GM23248 (cell line): ENCODE measurements at regions not wholly inside any gene's neighbourhood (a gene's known extent, or its start where the extent isn't known, plus 50 kb on each side); places are given as distances from the start of the nearest gene placed in this dataset.

Source experiments
- DNase-seq: peaks from one replicate; pipeline ENCODE4 v3.0.0-alpha.2; 2015
- H2AFZ ChIP-seq: fragments of 200-600 bp; sonication (generic); 2 replicates; pipeline ENCODE4 v1.6.1; 2016; ENCODE audit warnings: antibody characterized with exemption
- H3F3A ChIP-seq: fragments of 200-600 bp; sonication (generic); 2 replicates; pipeline ENCODE4 v1.6.1; 2016; ENCODE audit warnings: mild to moderate bottlenecking, antibody characterized with exemption, mixed run types; ENCODE audit not compliant: insufficient read depth
- H3K27ac ChIP-seq: fragments of 200-600 bp; sonication (generic); 2 replicates; pipeline ENCODE4 v1.5.1; 2016; ENCODE audit warnings: mild to moderate bottlenecking
- H3K27me3 ChIP-seq: fragments of 200-600 bp; sonication (generic); replicated peaks from 2 replicates; pipeline ENCODE4 v1.6.1; 2016; ENCODE audit warnings: mild to moderate bottlenecking; ENCODE audit not compliant: insufficient read depth
- H3K36me3 ChIP-seq: fragments of 200-600 bp; sonication (generic); 2 replicates; pipeline ENCODE4 v1.6.1; 2016; ENCODE audit warnings: low read depth, mild to moderate bottlenecking
- H3K4me1 ChIP-seq: fragments of 200-600 bp; sonication (generic); 2 replicates; pipeline ENCODE4 v1.6.1; 2016; ENCODE audit warnings: mild to moderate bottlenecking; ENCODE audit not compliant: insufficient read depth
- H3K4me2 ChIP-seq: fragments of 200-600 bp; sonication (generic); one replicate; pipeline ENCODE4 v1.6.1; 2016; ENCODE audit warnings: mild to moderate bottlenecking; ENCODE audit not compliant: unreplicated experiment
- H3K4me3 ChIP-seq: fragments of 200-600 bp; sonication (generic); 2 replicates; pipeline ENCODE4 v1.5.1; 2016; ENCODE audit warnings: mild to moderate bottlenecking
- H3K79me2 ChIP-seq: fragments of 200-600 bp; sonication (generic); 2 replicates; pipeline ENCODE4 v1.6.1; 2016; ENCODE audit warnings: mild to moderate bottlenecking; ENCODE audit not compliant: insufficient read depth
- H3K9ac ChIP-seq: fragments of 200-600 bp; sonication (generic); 2 replicates; pipeline ENCODE4 v1.6.1; 2016; ENCODE audit warnings: mild to moderate bottlenecking
- H3K9me2 ChIP-seq: fragments of 200-600 bp; sonication (generic); 2 replicates; pipeline ENCODE4 v1.6.1; 2016; ENCODE audit warnings: mixed run types, mild to moderate bottlenecking, moderate library complexity; ENCODE audit not compliant: insufficient read depth
- H3K9me3 ChIP-seq: fragments of 200-600 bp; sonication (generic); one replicate; pipeline ENCODE4 v1.6.1; 2017; ENCODE audit warnings: low read depth
- H4K20me1 ChIP-seq: fragments of 200-600 bp; sonication (generic); 2 replicates; pipeline ENCODE4 v1.6.0; 2016; ENCODE audit not compliant: insufficient read depth
- EZH2 ChIP-seq: fragments of 200-600 bp; sonication (generic); IDR thresholded peaks from 2 replicates; pipeline ENCODE4 v1.6.1; 2018; ENCODE audit warnings: antibody characterized with exemption, mild to moderate bottlenecking; ENCODE audit not compliant: insufficient read depth, poor library complexity, severe bottlenecking
- EZH2phosphoT487 ChIP-seq: fragments of 200-600 bp; sonication (generic); IDR thresholded peaks from 2 replicates; pipeline ENCODE4 v1.6.1; 2018; ENCODE audit warnings: antibody characterized with exemption, moderate library complexity, mild to moderate bottlenecking, low read depth; ENCODE audit not compliant: insufficient read depth
- WGBS, 2 experiments: methylation state at CpG; one replicate each; pipeline ENCODE4 v1.1.6; 2015 to 2017; ENCODE audit warnings: low lambda C conversion rate in 2 of 2, low coverage in 1 of 2; ENCODE audit errors: missing lambda C conversion rate in 2 of 2; 5-methylcytosine and 5-hydroxymethylcytosine counted together
- in situ Hi-C: fragments of 300-500 bp; cut with MboI; formaldehyde crosslinking; loops from 2 replicates; pipeline ENCODE4 v1.15.0; 2020

DNA sequence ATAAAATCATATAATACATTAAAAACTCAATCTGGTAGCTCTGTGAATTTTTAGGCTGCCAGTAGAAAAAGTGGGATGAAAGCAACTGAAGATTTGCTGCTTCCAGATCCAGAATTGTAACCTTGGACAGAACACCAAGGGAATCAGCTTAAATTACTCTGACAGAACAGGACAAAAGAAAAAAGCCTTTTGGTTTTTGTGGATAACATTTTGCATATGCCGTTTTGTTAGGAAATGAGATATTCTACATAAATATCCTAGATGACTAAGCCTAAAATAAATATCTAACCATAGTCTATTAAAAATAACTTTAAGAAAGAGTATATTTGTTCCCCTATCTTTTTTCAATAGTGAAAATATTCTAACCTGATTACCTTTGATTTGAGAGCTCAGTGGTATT lies 148.7 kb upstream of the DOCK10 start:
- DNase-seq = no peak
- no peaks in the 10 kb centered on the region for H3K36me3 ChIP-seq
- in situ Hi-C loops = no loop called here
- 29 to 50% methylated on average over 1 of the region's 1 CpG for WGBS, 2 experiments
- no peaks in the 10 kb centered on the region for H3K79me2 ChIP-seq
- H3F3A ChIP-seq = no peaks in the 10 kb centered on the region
- H3K4me3 ChIP-seq = no peak overlapping the region
- no peak overlapping the region for H3K4me2 ChIP-seq
- H3K27me3 ChIP-seq = no peaks in the 10 kb centered on the region
- H2AFZ ChIP-seq = no peak overlapping the region
- H3K9me3 ChIP-seq = no peaks in the 10 kb centered on the region
- H3K4me1 ChIP-seq = 0 out of 2 replicates have a peak, but pooled peaks cover 4% of the 10 kb centered on the region
- H3K9ac ChIP-seq = no peak overlapping the region
- TF ChIP-seq EZH2phosphoT487 (no peak), EZH2 (no peak)
- no peaks in the 10 kb centered on the region for H4K20me1 ChIP-seq
- no peak overlapping the region for H3K27ac ChIP-seq
- no peaks in the 10 kb centered on the region for H3K9me2 ChIP-seq

DNA sequence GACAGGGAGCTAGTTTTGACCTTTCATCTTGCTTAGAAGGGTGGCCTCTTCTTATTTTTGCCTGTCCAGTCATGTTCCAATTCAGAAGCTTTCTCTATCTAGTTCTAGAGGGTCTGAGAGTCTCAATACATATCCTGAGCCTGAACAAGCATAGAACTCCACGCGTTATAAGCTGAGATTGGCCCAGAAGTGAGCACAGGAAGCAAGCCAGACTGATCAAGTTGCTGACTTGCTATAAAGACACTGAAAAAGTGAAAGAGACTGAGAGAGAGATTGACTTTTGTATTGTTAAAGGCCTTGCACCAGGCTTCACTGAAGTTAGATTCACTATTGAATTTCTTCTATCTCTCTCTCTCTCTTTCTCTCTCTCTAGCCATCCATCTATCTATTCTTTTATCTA lies 142.7 kb upstream of the DOCK10 start:
- H3F3A ChIP-seq = no peaks in the 10 kb centered on the region
- H3K4me1 ChIP-seq = no peaks in the 10 kb centered on the region
- in situ Hi-C loops = no loop called here
- no peak overlapping the region for H3K4me2 ChIP-seq
- no peak overlapping the region for H2AFZ ChIP-seq
- H3K9ac ChIP-seq = no peak overlapping the region
- no peak overlapping the region for H3K27ac ChIP-seq
- no peaks in the 10 kb centered on the region for H3K36me3 ChIP-seq
- H3K9me3 ChIP-seq = no peaks in the 10 kb centered on the region
- no peaks in the 10 kb centered on the region for H3K79me2 ChIP-seq
- no peaks in the 10 kb centered on the region for H3K9me2 ChIP-seq
- no peak for DNase-seq
- no peaks in the 10 kb centered on the region for H4K20me1 ChIP-seq
- TF ChIP-seq EZH2phosphoT487 (no peak), EZH2 (no peak)
- no peaks in the 10 kb centered on the region for H3K27me3 ChIP-seq
- 51 to 55% methylated on average over 2 of the region's 2 CpGs for WGBS, 2 experiments
- no peak overlapping the region for H3K4me3 ChIP-seq

DNA sequence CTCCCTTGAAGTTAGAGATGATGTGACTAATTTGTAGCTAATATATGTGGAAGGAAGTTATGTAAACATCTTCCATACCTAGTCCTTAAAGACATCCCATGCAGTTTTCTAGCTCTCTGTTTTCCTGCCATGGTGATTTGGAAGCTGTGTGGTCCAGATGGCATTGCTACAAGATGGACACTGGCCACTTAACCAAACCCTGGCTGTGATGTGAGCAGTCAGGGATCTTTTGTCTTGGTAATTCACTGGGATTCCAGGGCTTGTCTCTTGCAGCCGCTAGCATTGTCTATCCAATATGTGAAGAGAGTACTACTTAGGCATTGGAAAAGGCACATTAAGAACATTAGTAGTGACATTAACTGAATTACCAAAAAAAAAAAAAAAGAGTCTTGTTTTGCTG lies 139.9 kb upstream of the DOCK10 start:
- DNase-seq = no peak
- 0 out of 2 replicates have a peak, but pooled peaks cover 3% of the 10 kb centered on the region for H3F3A ChIP-seq
- no peaks in the 10 kb centered on the region for H3K36me3 ChIP-seq
- H3K9me3 ChIP-seq = no peaks in the 10 kb centered on the region
- H3K27me3 ChIP-seq = no peaks in the 10 kb centered on the region
- in situ Hi-C loops = no loop called here
- no peak overlapping the region for H3K9ac ChIP-seq
- no peak overlapping the region for H2AFZ ChIP-seq
- no peaks in the 10 kb centered on the region for H4K20me1 ChIP-seq
- H3K4me2 ChIP-seq = no peak overlapping the region
- TF ChIP-seq EZH2phosphoT487 = no peak
- TF ChIP-seq EZH2 = no peak
- H3K27ac ChIP-seq = no peak overlapping the region
- peaks cover 4% of the 10 kb centered on the region for H3K4me1 ChIP-seq
- H3K4me3 ChIP-seq = no peak overlapping the region
- no peaks in the 10 kb centered on the region for H3K79me2 ChIP-seq
- WGBS, 2 experiments = 58 to 74% methylated on average over 1 of the region's 1 CpG
- no peaks in the 10 kb centered on the region for H3K9me2 ChIP-seq

DNA sequence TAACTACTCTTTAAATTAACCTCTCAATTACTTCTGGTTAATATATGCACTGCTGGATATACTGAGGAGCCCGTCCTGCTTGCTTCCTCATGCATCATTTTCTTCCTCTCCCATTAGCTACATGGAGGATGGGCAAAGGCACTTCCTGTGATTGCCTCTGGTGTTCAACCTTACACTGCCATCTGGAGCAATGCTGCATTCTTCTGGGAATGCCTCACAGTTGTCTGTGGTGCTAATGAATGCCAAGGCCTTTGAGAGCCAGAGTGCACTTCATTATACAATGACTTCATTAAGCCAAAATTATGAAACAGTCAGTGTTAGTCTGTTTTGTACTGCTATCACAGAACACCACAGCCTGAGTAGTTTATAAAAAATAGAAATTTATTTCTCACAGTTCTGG lies 134.8 kb upstream of the DOCK10 start:
- 7 to 23% methylated on average over 1 of the region's 1 CpG for WGBS, 2 experiments
- Histone ChIP-seq H3F3A (0 out of 2 replicates have a peak, but pooled peaks cover 3% of the 10 kb centered on the region), H3K9me2 (no peaks in the 10 kb centered on the region), H3K4me3 (no peak overlapping the region), H2AFZ (peak overlapping the region; percentile 21; the same call in 1 of the 2 replicates), H3K4me2 (peak overlapping the region; percentile 31), H3K4me1 (peaks cover 4% of the 10 kb centered on the region), H4K20me1 (no peaks in the 10 kb centered on the region), H3K36me3 (no peaks in the 10 kb centered on the region), H3K9ac (no peak overlapping the region), H3K79me2 (no peaks in the 10 kb centered on the region), H3K27me3 (no peaks in the 10 kb centered on the region), H3K9me3 (no peaks in the 10 kb centered on the region), H3K27ac (0 out of 2 replicates have a peak overlapping the region, but pooled peaks have one; percentile 4)
- in situ Hi-C loops = no loop called here
- TF ChIP-seq EZH2 (no peak), EZH2phosphoT487 (0 out of 2 replicates have a peak, but pooled peaks have one; percentile 37)
- DNase-seq = peak; percentile 82

DNA sequence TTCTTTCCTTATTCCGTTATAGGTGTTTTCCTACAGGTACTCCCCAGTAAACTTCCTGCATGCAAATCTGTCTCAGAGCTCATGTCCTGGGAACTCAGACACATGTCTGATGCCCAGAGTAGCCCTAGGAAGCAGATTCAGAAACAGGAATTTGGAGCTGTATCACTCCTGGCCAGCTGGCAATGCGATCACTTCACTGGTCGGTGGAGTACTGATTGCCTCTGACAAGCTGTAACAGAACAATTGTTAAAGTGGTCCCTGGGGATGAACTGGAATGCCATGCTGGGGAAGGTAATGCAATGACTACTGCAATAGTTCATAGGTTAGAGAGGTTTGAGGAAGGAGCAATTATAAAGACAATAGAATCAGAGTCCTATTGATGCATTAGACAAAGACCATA lies 131.6 kb upstream of the DOCK10 start:
- H3K9me2 ChIP-seq = no peaks in the 10 kb centered on the region
- no peaks in the 10 kb centered on the region for H3K36me3 ChIP-seq
- DNase-seq = peak; percentile 8
- no peaks in the 10 kb centered on the region for H3K27me3 ChIP-seq
- in situ Hi-C loops = no loop called here
- H3K79me2 ChIP-seq = no peaks in the 10 kb centered on the region
- 43 to 53% methylated on average over 3 of the region's 3 CpGs for WGBS, 2 experiments
- no peak overlapping the region for H3K4me2 ChIP-seq
- H3K9me3 ChIP-seq = no peaks in the 10 kb centered on the region
- no peak overlapping the region for H3K9ac ChIP-seq
- no peak overlapping the region for H2AFZ ChIP-seq
- no peak for TF ChIP-seq EZH2phosphoT487
- no peak for TF ChIP-seq EZH2
- H3K4me3 ChIP-seq = no peak overlapping the region
- H3K27ac ChIP-seq = no peak overlapping the region
- H3K4me1 ChIP-seq = peaks cover 4% of the 10 kb centered on the region
- H3F3A ChIP-seq = 0 out of 2 replicates have a peak, but pooled peaks cover 3% of the 10 kb centered on the region
- H4K20me1 ChIP-seq = no peaks in the 10 kb centered on the region
